Activated CD8-positive, alpha-beta T cell treated with anti-CD3 and anti-CD28 coated beads for 36 hours (primary cell): ENCODE measurements at regions not wholly inside any gene's neighbourhood (a gene's known extent, or its start where the extent isn't known, plus 50 kb on each side); places are given as distances from the start of the nearest gene placed in this dataset.
"Not testable (repeated sequence)": the region's sequence is repeated elsewhere in the genome, so short reads cannot be mapped to it uniquely, and the experiment has no call there.

Experiments used
- ATAC-seq: fragments of 200-7000 bp; cut with Tn5 transposase; one replicate; pipeline ENCODE4 v1.10.0; 2021; ENCODE audit warnings: mild to moderate bottlenecking, moderate library complexity
- CTCF ChIA-PET: fragments of 350-600 bp; sonication (Branson Sonifier 250); formaldehyde crosslinking; loops from one replicate; lab custom pipeline; 2021; ENCODE audit warnings: antibody characterized with exemption; lab: Charles Lee
- POLR2A ChIA-PET: fragments of 350-600 bp; sonication (Branson Sonifier 250); formaldehyde crosslinking; loops from one replicate; lab custom pipeline; 2021; ENCODE audit warnings: antibody characterized with exemption; lab: Charles Lee
- DNase-seq: peaks from one replicate; pipeline ENCODE4 v3.0.0-alpha.2; 2020
- H3K27ac Mint-ChIP-seq: one replicate; pipeline ENCODE4 v1.8.0; 2021; ENCODE audit warnings: mild to moderate bottlenecking, mixed read lengths
- H3K27me3 Mint-ChIP-seq: one replicate; pipeline ENCODE4 v1.8.0; 2021; ENCODE audit warnings: mixed read lengths
- H3K36me3 Mint-ChIP-seq: one replicate; pipeline ENCODE4 v1.8.0; 2021; ENCODE audit warnings: low read depth, mixed read lengths
- H3K4me1 Mint-ChIP-seq: one replicate; pipeline ENCODE4 v1.8.0; 2021; ENCODE audit warnings: low read depth, mixed read lengths
- H3K4me3 Mint-ChIP-seq: one replicate; pipeline ENCODE4 v1.8.0; 2021; ENCODE audit warnings: mild to moderate bottlenecking, moderate library complexity, mixed read lengths
- H3K9me3 Mint-ChIP-seq: one replicate; pipeline ENCODE4 v1.8.0; 2021; ENCODE audit warnings: mixed read lengths
- intact Hi-C: fragments of 100-400 bp; cut with micrococcal nuclease; formaldehyde crosslinking; loops from one replicate; pipeline ENCODE4 v1.10.0; 2022
- TF ChIP-seq, protein P1 (sequence below): fragments of 200-600 bp; IDR thresholded peaks from one replicate; pipeline ENCODE4 v1.8.0; 2022; ENCODE audit warnings: antibody characterized with exemption, mild to moderate bottlenecking

DNA sequence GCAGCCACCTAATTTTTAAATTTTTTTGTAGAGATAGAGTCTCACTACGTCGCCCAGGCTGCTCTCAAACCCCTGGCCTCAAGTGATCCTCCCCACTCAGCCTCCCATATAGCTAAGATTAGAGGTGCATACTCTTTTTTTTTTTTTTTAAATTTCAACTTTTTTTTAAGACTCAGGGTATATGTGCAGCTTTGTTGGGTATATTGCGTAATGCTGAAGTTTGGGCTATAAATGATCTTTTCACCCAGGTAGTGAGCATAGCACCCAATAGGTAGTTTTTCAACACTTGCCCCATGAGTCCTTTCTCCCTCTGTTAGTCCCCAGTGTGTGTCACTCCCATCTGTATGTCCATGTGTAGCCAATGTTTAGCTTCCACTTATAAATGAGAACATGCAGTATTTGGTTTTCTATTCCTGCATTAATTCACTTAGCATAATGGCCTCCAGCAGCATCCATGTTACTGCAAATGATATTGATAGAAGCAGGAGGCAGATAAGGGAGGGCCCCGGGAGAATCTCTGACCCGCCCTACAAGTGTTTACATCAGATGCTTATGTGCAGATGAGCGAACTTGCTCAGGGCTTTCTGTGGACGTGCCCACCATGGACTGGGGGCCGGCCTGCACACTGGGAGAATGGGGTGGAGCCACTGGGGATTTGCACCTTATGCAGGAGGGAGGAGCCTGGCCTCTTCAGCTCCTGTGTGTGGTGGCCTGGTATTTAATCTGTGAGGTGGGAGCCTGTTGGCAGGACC, 110.3 kb upstream of the ZKSCAN2 start:
- DNase-seq = no peak
- Mint-ChIP-seq H3K4me1 (no peaks in the 10 kb centered on the region), H3K27me3 (no peaks in the 10 kb centered on the region), H3K36me3 (no peaks in the 10 kb centered on the region), H3K9me3 (no peaks in the 10 kb centered on the region), H3K27ac (no peak overlapping the region), H3K4me3 (no peak overlapping the region)
- intact Hi-C loops = no loop called here
- TF ChIP-seq, protein P1, sequence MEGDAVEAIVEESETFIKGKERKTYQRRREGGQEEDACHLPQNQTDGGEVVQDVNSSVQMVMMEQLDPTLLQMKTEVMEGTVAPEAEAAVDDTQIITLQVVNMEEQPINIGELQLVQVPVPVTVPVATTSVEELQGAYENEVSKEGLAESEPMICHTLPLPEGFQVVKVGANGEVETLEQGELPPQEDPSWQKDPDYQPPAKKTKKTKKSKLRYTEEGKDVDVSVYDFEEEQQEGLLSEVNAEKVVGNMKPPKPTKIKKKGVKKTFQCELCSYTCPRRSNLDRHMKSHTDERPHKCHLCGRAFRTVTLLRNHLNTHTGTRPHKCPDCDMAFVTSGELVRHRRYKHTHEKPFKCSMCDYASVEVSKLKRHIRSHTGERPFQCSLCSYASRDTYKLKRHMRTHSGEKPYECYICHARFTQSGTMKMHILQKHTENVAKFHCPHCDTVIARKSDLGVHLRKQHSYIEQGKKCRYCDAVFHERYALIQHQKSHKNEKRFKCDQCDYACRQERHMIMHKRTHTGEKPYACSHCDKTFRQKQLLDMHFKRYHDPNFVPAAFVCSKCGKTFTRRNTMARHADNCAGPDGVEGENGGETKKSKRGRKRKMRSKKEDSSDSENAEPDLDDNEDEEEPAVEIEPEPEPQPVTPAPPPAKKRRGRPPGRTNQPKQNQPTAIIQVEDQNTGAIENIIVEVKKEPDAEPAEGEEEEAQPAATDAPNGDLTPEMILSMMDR = no peak
- POLR2A ChIA-PET = no interaction called here
- CTCF ChIA-PET = no interaction called here
- ATAC-seq = no peak

DNA sequence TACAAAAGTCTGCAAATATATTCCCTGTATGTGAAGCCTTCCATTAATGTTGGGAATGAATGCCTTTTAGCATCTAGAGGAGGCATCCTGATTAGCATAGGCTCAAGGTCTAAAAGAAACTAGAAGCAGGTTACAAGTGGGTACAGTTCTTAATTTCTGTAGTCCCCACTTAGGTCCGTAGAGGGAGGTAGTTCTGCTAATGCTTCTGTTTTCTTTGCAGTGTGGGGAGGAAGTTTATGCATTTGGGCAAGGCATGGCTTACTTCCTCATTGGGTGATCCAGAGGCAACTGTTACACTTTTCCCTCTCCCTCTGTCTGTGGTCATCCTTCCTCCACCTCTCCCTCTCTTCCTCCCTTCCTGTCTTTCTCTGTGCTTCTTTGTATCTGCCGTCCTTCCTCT, 108.4 kb upstream of the ZKSCAN2 start:
- no peaks in the 10 kb centered on the region for H3K9me3 Mint-ChIP-seq
- H3K27me3 Mint-ChIP-seq = no peaks in the 10 kb centered on the region
- H3K4me1 Mint-ChIP-seq = no peaks in the 10 kb centered on the region
- no peak overlapping the region for H3K27ac Mint-ChIP-seq
- intact Hi-C loops = no loop called here
- no peaks in the 10 kb centered on the region for H3K36me3 Mint-ChIP-seq
- TF ChIP-seq, protein P1 = no peak
- H3K4me3 Mint-ChIP-seq = no peak overlapping the region
- DNase-seq (no peak), ATAC-seq (no peak)
- CTCF ChIA-PET = no interaction called here
- POLR2A ChIA-PET = no interaction called here

DNA sequence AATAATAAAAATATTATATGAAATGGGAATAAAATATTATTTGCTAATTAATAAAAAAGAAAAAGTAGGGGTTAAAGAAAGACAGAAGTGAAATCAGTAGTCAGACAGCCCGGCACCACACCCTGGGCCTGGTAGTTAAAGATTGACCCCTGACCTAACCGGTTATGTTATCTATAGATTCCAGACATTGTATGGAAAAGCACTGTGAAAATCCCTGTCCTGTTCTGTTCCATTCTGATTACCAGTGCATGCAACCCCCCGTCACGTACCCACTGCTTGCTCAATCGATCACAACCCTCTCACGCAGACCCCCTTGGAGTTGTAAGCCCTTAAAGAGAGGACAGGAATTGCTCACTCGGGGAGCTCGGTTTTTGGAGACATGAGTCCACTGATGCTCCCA, 101.9 kb upstream of the ZKSCAN2 start:
- intact Hi-C loops, H3K9me3 Mint-ChIP-seq, H3K4me3 Mint-ChIP-seq, POLR2A ChIA-PET, H3K27me3 Mint-ChIP-seq, ATAC-seq, H3K4me1 Mint-ChIP-seq, DNase-seq, CTCF ChIA-PET, H3K27ac Mint-ChIP-seq, H3K36me3 Mint-ChIP-seq: not testable (repeated sequence)

DNA sequence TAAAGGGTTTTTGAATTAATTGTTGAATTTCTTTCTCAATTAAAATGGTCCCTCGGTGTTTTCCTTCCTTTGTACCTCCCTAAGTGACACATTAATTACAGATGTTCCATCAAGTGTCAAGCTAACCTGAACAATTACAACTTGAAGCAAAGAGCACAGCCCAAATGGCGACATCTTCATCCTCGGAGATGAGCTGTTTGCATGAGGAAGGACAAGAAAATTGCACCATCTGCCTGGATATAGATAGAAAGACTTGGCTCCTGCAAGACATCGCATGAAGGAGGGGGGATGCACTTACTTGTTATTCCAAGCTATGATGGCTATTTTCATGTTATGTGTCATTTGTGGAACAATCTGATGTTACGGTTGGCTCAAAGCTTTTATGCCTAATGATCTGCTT, 86.4 kb upstream of the ZKSCAN2 start:
- ChIA-PET CTCF (no interaction called here), POLR2A (no interaction called here)
- TF ChIP-seq, protein P1 = no peak
- ATAC-seq (no peak), DNase-seq (no peak)
- Mint-ChIP-seq H3K27ac (no peak overlapping the region), H3K4me1 (no peaks in the 10 kb centered on the region), H3K36me3 (no peaks in the 10 kb centered on the region), H3K9me3 (no peaks in the 10 kb centered on the region), H3K27me3 (peaks cover 8% of the 10 kb centered on the region), H3K4me3 (no peak overlapping the region)
- intact Hi-C loops = no loop called here

DNA sequence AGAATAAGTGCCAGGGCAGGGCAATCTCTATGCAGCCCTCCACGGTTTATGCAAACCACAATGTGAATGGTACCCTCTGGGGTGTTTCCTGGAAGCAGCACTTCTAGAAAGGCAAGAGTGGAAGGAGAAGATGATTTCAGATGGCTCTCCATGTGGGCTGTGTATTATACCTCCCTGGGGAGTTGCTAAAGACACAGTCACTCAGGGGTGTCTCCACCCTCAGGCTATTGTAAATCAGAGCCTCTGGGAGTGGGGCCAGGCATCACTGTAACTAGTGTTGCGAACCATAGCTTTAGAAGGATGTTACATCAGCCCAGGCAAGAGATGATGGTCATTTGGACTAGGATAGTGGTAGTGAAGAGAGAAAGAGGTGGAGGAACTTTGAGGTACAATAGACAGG, 83.3 kb upstream of the ZKSCAN2 start:
- Mint-ChIP-seq H3K4me3 (no peak overlapping the region), H3K9me3 (no peaks in the 10 kb centered on the region), H3K27ac (no peak overlapping the region), H3K36me3 (no peaks in the 10 kb centered on the region), H3K4me1 (no peaks in the 10 kb centered on the region), H3K27me3 (peaks cover 3% of the 10 kb centered on the region)
- no peak for ATAC-seq
- intact Hi-C loops = no loop called here
- DNase-seq = no peak
- TF ChIP-seq, protein P1 = no peak
- POLR2A ChIA-PET = no interaction called here
- CTCF ChIA-PET = no interaction called here
